ENCODE measurements at regions not wholly inside any gene's neighbourhood (a gene's known extent, or its start where the extent isn't known, plus 50 kb on each side); places are given as distances from the start of the nearest gene placed in this dataset.

- Histone ChIP-seq H3K36me3 (ENCODE audit: control insufficient read depth in 4 of 4, insufficient read depth in 3 of 4, low read depth in 1 of 4, low read length in 3 of 4) (no peaks in the 10 kb centered on the region), H3K27ac (ENCODE audit: low read depth in 1 of 2, low read length in 2 of 2) (no peak overlapping the region), H3K9ac (ENCODE audit: low read depth in 1 of 2, low read length in 2 of 2) (no peak overlapping the region), H3K27me3 (ENCODE audit: control insufficient read depth in 4 of 4, insufficient read depth in 4 of 4, low read length in 3 of 4) (no peaks in the 10 kb centered on the region), H3K9me3 (ENCODE audit: control insufficient read depth in 4 of 4, low read length in 3 of 4) (no peaks in the 10 kb centered on the region), H3K4me3 (ENCODE audit: low read depth in 1 of 3, low read length in 3 of 3) (no peak overlapping the region), H3K4me1 (ENCODE audit: control insufficient read depth in 4 of 4, insufficient read depth in 4 of 4, low read length in 3 of 4) (no peaks in the 10 kb centered on the region)
- no peak for DNase-seq (ENCODE audit: low spot score)
- WGBS = 92% methylated on average over 1 of the region's 1 CpG
- TF ChIP-seq EGR1 (IDR thresholded peaks at IDR 0.05; ENCODE audit: low read depth in 2 of 2) (no peak), CTCF (IDR thresholded peaks at IDR 0.05; ENCODE audit: low read depth, low read length, missing input control) (no peak), NR2F2 (IDR thresholded peaks at IDR 0.05) (no peak), HNF4A (conservative IDR thresholded peaks at IDR 0.05) (no peak), MAX (IDR thresholded peaks at IDR 0.05) (no peak), FOXA1 (IDR thresholded peaks at IDR 0.05) (no peak), ZBTB33 (IDR thresholded peaks at IDR 0.05) (no peak), RAD21 (IDR thresholded peaks at IDR 0.05) (no peak), TAF1 (conservative IDR thresholded peaks at IDR 0.05) (no peak), ATF3 (IDR thresholded peaks at IDR 0.05) (no peak), YY1 (IDR thresholded peaks at IDR 0.05) (no peak), SP1 (IDR thresholded peaks at IDR 0.05) (no peak), GABPA (IDR thresholded peaks at IDR 0.05 in 1 of 2, conservative IDR thresholded peaks at IDR 0.05 in 1 of 2) (no peak), HNF4G (IDR thresholded peaks at IDR 0.05) (no peak)
Measured at GRCh38 chr3:190175490-190175889, 54.8 kb upstream of the P3H2 start.

- Histone ChIP-seq H3K36me3 (ENCODE audit: control insufficient read depth in 4 of 4, insufficient read depth in 3 of 4, low read depth in 1 of 4, low read length in 3 of 4) (no peaks in the 10 kb centered on the region), H3K9ac (ENCODE audit: low read depth in 1 of 2, low read length in 2 of 2) (no peak overlapping the region), H3K27me3 (ENCODE audit: control insufficient read depth in 4 of 4, insufficient read depth in 4 of 4, low read length in 3 of 4) (no peaks in the 10 kb centered on the region), H3K27ac (ENCODE audit: low read depth in 1 of 2, low read length in 2 of 2) (no peak overlapping the region), H3K4me1 (ENCODE audit: control insufficient read depth in 4 of 4, insufficient read depth in 4 of 4, low read length in 3 of 4) (no peaks in the 10 kb centered on the region), H3K9me3 (ENCODE audit: control insufficient read depth in 4 of 4, low read length in 3 of 4) (no peaks in the 10 kb centered on the region), H3K4me3 (ENCODE audit: low read depth in 1 of 3, low read length in 3 of 3) (no peak overlapping the region)
- DNase-seq (ENCODE audit: low spot score) = no peak
- 83% methylated on average over 1 of the region's 1 CpG for WGBS
- TF ChIP-seq EGR1 (IDR thresholded peaks at IDR 0.05; ENCODE audit: low read depth in 2 of 2) = no peak
- no peak for TF ChIP-seq FOXA2 (IDR thresholded peaks at IDR 0.05)
- TF ChIP-seq HNF4G (IDR thresholded peaks at IDR 0.05) = no peak
Measured at GRCh38 chr3:190174471-190174870, 53.8 kb upstream of the P3H2 start.

- H3K27ac ChIP-seq (ENCODE audit: low read depth in 1 of 2, low read length in 2 of 2) = no peak overlapping the region
- WGBS = 87% methylated on average over 1 of the region's 1 CpG
Measured at GRCh38 chr3:190173426-190173825, 52.7 kb upstream of the P3H2 start.

More at GRCh38 chr3:190173426-190173825, 52.7 kb upstream of the P3H2 start:
- no peaks in the 10 kb centered on the region for H3K36me3 ChIP-seq (ENCODE audit: control insufficient read depth in 4 of 4, insufficient read depth in 3 of 4, low read depth in 1 of 4, low read length in 3 of 4)
- no peak for DNase-seq (ENCODE audit: low spot score)
- H3K9ac ChIP-seq (ENCODE audit: low read depth in 1 of 2, low read length in 2 of 2) = no peak overlapping the region
- TF ChIP-seq HNF4A (conservative IDR thresholded peaks at IDR 0.05) (no peak), ZBTB33 (IDR thresholded peaks at IDR 0.05) (no peak), RXRA (IDR thresholded peaks at IDR 0.05) (no peak), REST (IDR thresholded peaks at IDR 0.05) (no peak), MAX (IDR thresholded peaks at IDR 0.05) (no peak), NR2F2 (IDR thresholded peaks at IDR 0.05) (no peak), JUND (IDR thresholded peaks at IDR 0.05) (no peak), TAF1 (conservative IDR thresholded peaks at IDR 0.05) (no peak), EGR1 (IDR thresholded peaks at IDR 0.05; ENCODE audit: low read depth in 2 of 2) (no peak)
- H3K27me3 ChIP-seq (ENCODE audit: control insufficient read depth in 4 of 4, insufficient read depth in 4 of 4, low read length in 3 of 4) = no peaks in the 10 kb centered on the region
- no peaks in the 10 kb centered on the region for H3K4me1 ChIP-seq (ENCODE audit: control insufficient read depth in 4 of 4, insufficient read depth in 4 of 4, low read length in 3 of 4)
- no peaks in the 10 kb centered on the region for H3K9me3 ChIP-seq (ENCODE audit: control insufficient read depth in 4 of 4, low read length in 3 of 4)
- no peak overlapping the region for H3K4me3 ChIP-seq (ENCODE audit: low read depth in 1 of 3, low read length in 3 of 3)
